Inflammatory macrophage treated with lipopolysaccharide for 4 hours (primary cell): ENCODE measurements at regions not wholly inside any gene's neighbourhood (a gene's known extent, or its start where the extent isn't known, plus 50 kb on each side); places are given as distances from the start of the nearest gene placed in this dataset.
"Not testable (repeated sequence)": the region's sequence is repeated elsewhere in the genome, so short reads cannot be mapped to it uniquely, and the experiment has no call there.

ENCODE experiments used
- DNase-seq: peaks from one replicate; pipeline ENCODE4 v3.0.0-alpha.2; 2020

GRCh38 chr21:27525780-27526179 lies 558.9 kb upstream of the ADAMTS5 start:
- no peak for DNase-seq

GRCh38 chr21:27519361-27519760 lies 552.5 kb upstream of the ADAMTS5 start:
- no peak for DNase-seq

DNA sequence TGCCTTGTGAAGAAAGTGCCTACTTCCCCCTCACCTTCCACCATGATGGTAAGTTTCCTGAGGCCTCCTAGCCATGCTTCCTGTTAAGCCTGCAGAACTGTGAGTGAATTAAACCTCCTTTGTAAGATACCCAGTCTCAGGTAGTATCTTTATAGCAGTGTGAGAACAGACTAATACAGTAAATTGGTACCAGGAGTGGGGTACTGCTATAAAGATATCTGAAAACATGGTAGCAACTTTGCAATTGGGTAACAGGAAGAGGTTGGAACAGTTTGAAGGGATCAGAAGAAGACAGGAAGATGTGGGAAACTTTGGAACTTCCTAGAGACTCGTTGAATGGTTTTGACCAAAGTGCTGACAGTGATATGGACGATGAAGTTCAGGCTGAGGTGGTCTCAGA lies 550.3 kb upstream of the ADAMTS5 start:
- not testable (repeated sequence) for DNase-seq

DNA sequence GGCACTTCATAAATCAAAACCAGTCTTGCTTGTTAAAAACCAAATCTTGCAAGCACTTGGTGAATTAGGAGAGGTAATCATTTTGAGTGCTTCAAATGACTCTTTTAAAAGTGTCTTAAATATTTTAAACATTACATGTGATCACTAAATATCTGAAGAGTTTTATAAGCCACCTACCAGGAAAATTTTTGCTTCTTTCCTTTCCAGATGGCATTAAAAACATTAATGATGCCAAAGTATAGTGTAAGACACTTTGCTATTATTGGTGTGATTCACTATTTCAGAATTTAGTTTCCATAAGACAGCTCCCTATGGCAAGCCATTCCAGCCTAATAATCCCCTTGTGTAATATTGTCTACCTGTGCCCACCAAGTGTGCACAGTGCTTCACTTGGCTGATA lies 548.8 kb upstream of the ADAMTS5 start:
- no peak for DNase-seq

GRCh38 chr21:27513825-27514224 lies 546.9 kb upstream of the ADAMTS5 start:
- DNase-seq = no peak

DNA sequence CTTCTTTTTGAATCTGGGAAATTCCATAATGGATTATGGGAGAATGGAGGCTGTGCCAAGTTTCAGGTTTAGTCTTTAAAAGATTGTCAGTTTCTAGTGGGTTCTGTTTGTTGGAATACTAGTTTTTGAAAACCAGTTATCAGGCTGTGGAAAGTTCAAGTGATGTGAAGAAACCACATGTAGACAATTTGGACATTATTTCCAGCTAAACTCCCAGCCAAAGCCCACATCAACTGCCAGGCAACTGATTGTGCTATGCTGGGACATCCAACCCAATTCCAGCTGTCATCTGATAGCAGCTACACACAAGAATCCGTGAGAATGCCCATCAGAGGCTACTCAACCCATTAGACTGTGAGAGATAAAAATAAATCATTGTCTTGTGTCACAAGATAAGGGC lies 546.1 kb upstream of the ADAMTS5 start:
- DNase-seq = no peak

GRCh38 chr21:27511233-27511632 lies 544.3 kb upstream of the ADAMTS5 start:
- DNase-seq = no peak

GRCh38 chr21:27507695-27508094 lies 540.8 kb upstream of the ADAMTS5 start:
- no peak for DNase-seq

DNA sequence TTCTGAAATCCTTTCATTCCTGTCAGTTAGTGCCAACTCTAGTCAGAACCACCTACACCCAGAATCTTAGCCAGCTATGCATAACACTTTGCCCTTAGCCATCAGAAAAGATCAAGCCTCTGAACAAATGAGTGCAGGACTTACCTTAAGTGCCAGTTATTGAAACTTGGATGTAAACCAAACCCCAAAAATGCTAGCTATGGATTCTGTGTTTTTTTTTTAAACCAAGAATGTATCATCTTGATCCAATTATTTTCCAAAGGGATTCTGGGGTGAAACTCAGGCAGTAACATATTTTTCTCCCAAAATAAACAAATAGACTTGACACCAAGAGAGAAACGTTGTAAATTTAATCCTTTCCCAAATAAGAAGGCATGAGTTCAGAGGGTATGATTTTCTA lies 538.6 kb upstream of the ADAMTS5 start:
- DNase-seq = no peak

GRCh38 chr21:27502801-27503200 lies 535.9 kb upstream of the ADAMTS5 start:
- DNase-seq = no peak

DNA sequence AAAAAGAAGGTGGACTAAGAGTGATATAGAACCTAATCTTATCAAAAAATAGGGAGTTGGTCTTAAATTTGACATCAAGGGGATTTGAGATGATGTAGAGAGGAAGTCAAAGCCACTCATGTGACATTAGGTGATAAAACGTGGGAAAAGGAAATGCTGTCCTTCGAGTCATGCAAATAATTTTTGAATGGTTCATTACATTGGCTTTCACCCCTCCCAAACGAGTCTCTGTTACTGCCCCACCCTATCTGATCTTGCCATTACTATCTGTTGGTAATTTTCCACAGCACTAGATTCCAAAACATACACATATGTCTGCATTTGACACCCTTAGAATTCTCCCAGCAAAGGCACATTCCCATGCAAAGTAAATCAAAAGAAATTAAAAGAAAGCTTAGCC lies 531.1 kb upstream of the ADAMTS5 start:
- DNase-seq = no peak

DNA sequence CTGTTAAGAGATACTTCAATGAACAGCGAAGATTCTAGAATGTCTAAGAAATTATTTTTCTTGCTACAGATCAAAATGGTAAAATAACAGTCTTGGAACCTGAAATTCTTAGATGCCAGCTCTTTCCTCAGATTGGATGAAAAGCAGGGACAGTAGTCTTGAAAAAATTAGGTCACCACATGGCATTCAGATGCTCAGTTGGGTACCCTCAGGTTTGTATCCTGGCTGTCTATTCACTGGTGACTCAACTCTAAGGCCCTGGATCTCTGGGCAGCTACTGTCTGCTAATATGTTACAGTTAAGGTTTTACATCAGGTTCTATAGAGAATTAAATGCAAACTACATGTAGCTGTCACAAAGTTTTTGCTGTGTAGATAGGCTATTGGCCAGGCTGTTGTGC lies 528.9 kb upstream of the ADAMTS5 start:
- no peak for DNase-seq

DNA sequence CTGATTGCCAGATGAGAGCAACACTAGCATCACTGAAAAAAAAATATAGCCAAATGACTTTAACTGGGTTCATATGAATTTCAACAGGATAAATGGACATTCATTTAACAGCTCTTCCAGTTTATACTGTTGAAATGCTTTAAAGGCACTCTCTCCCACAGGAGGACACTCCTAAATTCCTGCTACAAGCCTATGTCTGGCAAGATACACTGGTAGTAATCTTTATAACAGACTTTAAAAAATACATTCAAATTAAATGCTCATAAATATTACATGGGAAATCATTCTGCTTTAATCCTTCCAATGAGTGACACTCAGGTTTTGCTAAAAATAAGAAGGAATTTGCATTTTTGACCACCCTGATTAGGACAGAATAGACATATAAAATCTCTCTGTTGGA lies 526.7 kb upstream of the ADAMTS5 start:
- no peak for DNase-seq

- no peak for DNase-seq
Observed at GRCh38 chr21:27487676-27488075, 520.8 kb upstream of the ADAMTS5 start.

GRCh38 chr21:27480841-27481261 lies 514.0 kb upstream of the ADAMTS5 start:
- DNase-seq = no peak

DNA sequence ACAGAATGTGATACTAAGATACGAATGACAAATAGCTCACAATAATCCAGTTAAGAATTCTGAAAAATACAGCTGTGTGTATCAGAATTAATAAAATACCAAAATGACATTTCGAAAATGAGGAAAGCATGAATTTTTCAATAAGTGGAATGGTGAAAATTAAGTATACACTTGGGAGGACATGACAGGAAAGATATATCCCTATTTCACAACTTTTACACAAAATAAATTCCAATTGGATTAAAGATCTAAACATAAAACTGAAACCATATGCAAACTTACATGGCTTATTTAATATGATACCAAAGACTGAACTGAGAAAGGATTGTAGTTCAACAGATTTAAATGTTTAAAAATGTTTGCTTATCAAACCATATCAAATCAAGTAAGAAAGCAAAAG lies 510.4 kb upstream of the ADAMTS5 start:
- no peak for DNase-seq

- no peak for DNase-seq
Observed at GRCh38 chr21:27476696-27477095, 509.8 kb upstream of the ADAMTS5 start.

DNA sequence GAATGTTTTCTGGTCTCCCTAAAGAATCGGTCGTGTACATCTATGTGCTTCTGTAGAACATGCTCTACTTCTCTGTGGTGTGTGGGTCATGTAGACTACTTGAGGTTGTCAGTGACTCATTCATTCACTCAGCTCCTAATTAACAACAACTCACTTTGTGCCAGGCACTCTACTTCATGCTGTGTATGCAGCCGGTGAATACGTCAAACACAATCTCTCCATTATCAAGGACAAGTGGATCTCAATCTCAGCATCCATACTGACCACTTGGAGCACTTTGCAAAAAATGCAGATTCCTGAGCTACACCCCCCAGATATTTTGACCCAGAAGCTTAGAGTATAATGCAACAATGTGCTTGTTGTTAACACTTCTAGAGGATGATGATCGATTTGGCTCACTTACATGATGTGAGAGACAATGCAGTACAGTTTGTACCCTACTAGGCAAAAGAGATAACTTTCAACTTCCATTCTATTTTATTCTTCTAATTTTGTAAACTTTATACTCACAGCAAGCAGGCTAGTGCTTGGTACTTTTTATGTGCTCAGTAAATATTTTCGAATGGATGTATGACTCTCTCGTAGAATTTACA lies 508.6 kb upstream of the ADAMTS5 start:
- no peak for DNase-seq

- no peak for DNase-seq
Observed at GRCh38 chr21:27467366-27467765, 500.5 kb upstream of the ADAMTS5 start.

DNA sequence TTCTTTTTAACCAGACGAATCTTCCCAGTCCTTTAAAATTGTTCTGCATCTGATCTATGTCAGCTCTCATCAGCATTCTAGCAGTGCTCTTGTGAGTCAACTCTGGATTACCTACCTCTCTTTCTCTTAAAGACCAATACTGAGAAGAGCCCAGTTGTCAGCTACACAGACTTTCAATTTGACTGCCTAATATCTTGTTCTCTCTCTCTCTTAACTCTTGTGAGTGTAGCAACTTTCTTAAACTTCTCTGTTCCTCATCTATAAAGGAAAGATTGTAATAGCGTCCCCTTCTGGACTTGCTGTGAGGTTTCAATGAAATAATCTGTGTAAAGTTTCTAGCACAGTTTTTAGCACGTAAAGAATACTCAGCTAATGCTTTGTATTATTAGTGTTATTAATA lies 499.3 kb upstream of the ADAMTS5 start:
- DNase-seq = no peak

DNA sequence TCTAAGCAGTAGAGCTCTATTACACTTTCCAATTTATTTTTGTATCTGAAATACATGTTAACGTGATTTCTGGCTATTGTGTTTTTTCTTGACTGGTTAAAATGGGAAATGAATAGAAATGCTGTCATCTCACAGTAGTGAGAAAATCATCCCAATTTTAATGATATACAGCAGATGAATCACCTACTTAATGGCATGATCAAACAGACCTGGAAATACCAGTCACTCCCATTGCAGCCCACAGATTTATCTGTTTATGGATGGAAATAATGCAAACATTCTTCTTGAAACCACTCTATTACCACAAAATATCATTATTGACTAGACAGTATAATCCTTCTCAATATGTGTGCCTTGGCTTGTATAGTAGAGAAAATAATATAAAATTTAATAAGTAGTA lies 497.8 kb upstream of the ADAMTS5 start:
- no peak for DNase-seq

DNA sequence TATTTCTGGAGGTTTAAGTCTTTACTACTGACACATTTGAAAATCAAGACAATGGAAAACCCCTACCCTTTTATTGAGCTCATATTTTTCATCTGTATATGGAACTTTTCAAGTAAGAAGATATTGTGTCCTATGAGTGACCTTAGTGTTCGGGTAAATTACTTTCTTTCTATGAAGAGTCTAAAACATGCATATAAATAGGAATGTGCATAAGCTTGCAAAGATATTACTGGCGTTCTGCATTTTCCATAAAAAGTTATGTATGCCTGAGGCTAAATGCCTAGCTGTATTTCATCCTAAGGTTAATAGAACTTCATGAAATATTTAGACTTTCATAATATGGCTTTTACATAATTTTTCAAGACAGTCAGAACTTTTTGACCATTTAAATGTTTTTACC lies 495.8 kb upstream of the ADAMTS5 start:
- no peak for DNase-seq

DNA sequence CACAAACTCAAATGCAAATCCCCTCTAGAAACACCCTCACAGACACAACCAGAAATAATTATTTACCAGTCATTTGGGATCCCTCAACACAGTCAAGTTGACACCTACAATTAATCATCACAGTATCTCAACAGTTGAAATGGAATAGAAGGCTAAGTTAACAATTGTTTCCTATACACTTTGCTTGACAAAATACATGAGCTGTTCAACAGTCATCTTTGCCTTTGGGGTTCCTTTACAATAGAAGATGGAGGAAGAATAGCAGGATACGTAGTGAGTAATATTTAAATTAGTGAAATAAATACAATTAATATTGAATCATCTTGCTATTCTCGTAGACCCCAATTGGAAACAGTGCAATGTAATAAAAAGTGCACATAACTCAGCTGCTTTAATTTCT lies 487.3 kb upstream of the ADAMTS5 start:
- DNase-seq = no peak

DNA sequence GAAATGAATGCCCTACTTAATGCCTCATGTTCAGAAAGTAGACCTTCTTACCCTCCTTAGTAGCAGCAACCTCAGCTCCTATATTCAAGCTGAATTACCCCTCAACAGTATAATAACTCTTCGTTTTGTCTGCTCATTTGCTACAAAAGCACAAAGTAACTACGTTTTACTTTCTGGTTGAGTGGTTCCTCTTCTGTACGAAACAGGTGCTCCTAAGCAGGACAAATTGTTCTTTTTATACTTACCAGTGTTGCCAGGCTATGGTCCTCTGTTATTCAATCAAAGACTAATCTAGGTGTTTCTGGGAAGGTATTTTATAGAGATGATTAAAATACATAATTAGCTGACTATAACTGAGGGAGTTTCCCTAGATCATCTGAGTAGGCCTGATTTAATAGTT lies 484.2 kb upstream of the ADAMTS5 start:
- no peak for DNase-seq

- DNase-seq = no peak
Observed at GRCh38 chr21:27450216-27450615, 483.3 kb upstream of the ADAMTS5 start.

GRCh38 chr21:27448960-27449359 lies 482.1 kb upstream of the ADAMTS5 start:
- no peak for DNase-seq
